GM12878 (cell line): ENCODE measurements at regions not wholly inside any gene's neighbourhood (a gene's known extent, or its start where the extent isn't known, plus 50 kb on each side); places are given as distances from the start of the nearest gene placed in this dataset.

Experiments
- ATAC-seq: fragments of 200-7000 bp; cut with Tn5 transposase; 3 replicates; pipeline ENCODE4 v1.9.1; 2020; ENCODE audit warnings: mild to moderate bottlenecking, moderate library complexity
- BruUV-seq: library from RNA; stranded (reverse); fragments of 400-500 nt; replicated peaks from 2 replicates; lab custom pipeline; 2021; lab: Mats Ljungman, UMichigan
- CTCF ChIA-PET: fragments of 300-600 bp; sonication (Branson Sonifier 250); formaldehyde crosslinking; extraction: SDS; loops from one replicate; lab custom pipeline; 2021; ENCODE audit warnings: inconsistent platforms; lab: Yijun Ruan, JAX
- POLR2A ChIA-PET: fragments of 350-600 bp; formaldehyde crosslinking; extraction: SDS; loops from one replicate; lab custom pipeline; 2021; ENCODE audit warnings: inconsistent platforms; lab: Charles Lee
- RAD21 ChIA-PET: fragments of 300-600 bp; sonication (Branson Sonifier 250); formaldehyde crosslinking; loops from one replicate; lab custom pipeline; 2023; ENCODE audit warnings: antibody characterized with exemption; ENCODE audit not compliant: unreplicated experiment; lab: Charles Lee
- SMC1A ChIA-PET: fragments of 300-600 bp; sonication (Branson Sonifier 250); formaldehyde crosslinking; loops from one replicate; lab custom pipeline; 2023; ENCODE audit not compliant: unreplicated experiment, uncharacterized antibody; lab: Charles Lee
- DNase-seq: peaks from one replicate; pipeline ENCODE4 v3.0.0-alpha.2; 2011; ENCODE audit warnings: low read depth, low spot score
- FAIRE-seq: peaks from 3 replicates; lab custom pipeline; 2011; peaks lifted over from hg19 to GRCh38; lab: Jason Lieb, UNC
- H2AFZ ChIP-seq: 2 replicates; pipeline ENCODE4 v1.6.0; 2011; ENCODE audit warnings: low read depth, low read length, control low read depth; ENCODE audit not compliant: control insufficient read depth
- H3K27ac ChIP-seq: 2 replicates; pipeline ENCODE4 v1.5.1; 2011; ENCODE audit warnings: control low read depth; ENCODE audit not compliant: control insufficient read depth, insufficient read depth
- H3K27me3 ChIP-seq, 2 experiments: replicated peaks in 1 of 2; 2 replicates each; pipeline versions ENCODE4 v1.6.0 to v1.6.1; 2011; ENCODE audit warnings: low read length in 1 of 2; ENCODE audit not compliant: control insufficient read depth in 2 of 2, insufficient read depth in 2 of 2
- H3K36me3 ChIP-seq, 2 experiments: 2 replicates each; pipeline ENCODE4 v1.5.1; 2011; ENCODE audit warnings: low read length in 1 of 2; ENCODE audit not compliant: control insufficient read depth in 2 of 2, insufficient read depth in 2 of 2
- H3K4me1 ChIP-seq: 2 replicates; pipeline ENCODE4 v1.6.1; 2011; ENCODE audit warnings: mild to moderate bottlenecking, low read length, moderate library complexity, mixed read lengths; ENCODE audit not compliant: control insufficient read depth, insufficient read depth
- H3K4me2 ChIP-seq: 2 replicates; pipeline ENCODE4 v1.6.0; 2011; ENCODE audit warnings: control low read depth; ENCODE audit not compliant: control insufficient read depth, insufficient read depth
- H3K4me3 ChIP-seq: fragments of 200-600 bp; sonication (generic); 2 replicates; pipeline ENCODE4 v1.5.1; 2016
- H3K79me2 ChIP-seq: 2 replicates; pipeline ENCODE4 v1.6.0; 2011; ENCODE audit warnings: low read length; ENCODE audit not compliant: control insufficient read depth, insufficient read depth
- H3K9ac ChIP-seq: 2 replicates; pipeline ENCODE4 v1.8.0; 2011; ENCODE audit warnings: low read length, control low read depth, mixed read lengths; ENCODE audit not compliant: control insufficient read depth, insufficient read depth
- H3K9me3 ChIP-seq: replicated peaks from 3 replicates; pipeline ENCODE4 v1.5.1; 2011; ENCODE audit warnings: mild to moderate bottlenecking, low read length; ENCODE audit not compliant: control insufficient read depth, insufficient read depth
- H4K20me1 ChIP-seq: 2 replicates; pipeline ENCODE4 v1.6.0; 2011; ENCODE audit not compliant: control insufficient read depth, insufficient read depth
- CEBPB ChIP-seq, 2 experiments: fragments of 150-350 bp in 1 of 2; IDR thresholded peaks; 2 replicates each; pipeline ENCODE4 v1.6.1; 2012 to 2014; ENCODE audit warnings: low read depth in 2 of 2, low read length in 2 of 2, borderline replicate concordance in 1 of 2, inconsistent platforms in 1 of 2
- FOS ChIP-seq: IDR thresholded peaks from 3 replicates; pipeline ENCODE4 v1.6.1; 2011; ENCODE audit warnings: borderline replicate concordance; ENCODE audit not compliant: insufficient read length; ENCODE audit errors: extremely low read depth
- MEF2B ChIP-seq: fragments of 450-650 bp; IDR thresholded peaks from 2 replicates; pipeline ENCODE4 v1.6.1; 2018; ENCODE audit warnings: mild to moderate bottlenecking, moderate library complexity; ENCODE audit not compliant: partially characterized antibody, poor library complexity, severe bottlenecking
- NBN ChIP-seq: fragments of 450-650 bp; IDR thresholded peaks from 2 replicates; pipeline ENCODE4 v1.6.1; 2016
- NFIC ChIP-seq: IDR thresholded peaks from 2 replicates; pipeline ENCODE4 v1.6.1; 2012; ENCODE audit warnings: low read depth, mild to moderate bottlenecking, inconsistent platforms, low read length, moderate library complexity
- POLR2AphosphoS2 ChIP-seq: IDR thresholded peaks from 2 replicates; pipeline ENCODE4 v1.6.1; 2011; ENCODE audit warnings: low read depth, mild to moderate bottlenecking, low read length, improper control_type of control experiment, moderate library complexity
- STAT3 ChIP-seq: IDR thresholded peaks from 2 replicates; pipeline ENCODE4 v1.6.1; 2011; ENCODE audit warnings: low read depth, low read length, improper control_type of control experiment
- TCF7 ChIP-seq: IDR thresholded peaks from 2 replicates; pipeline ENCODE4 v1.6.1; 2014; ENCODE audit warnings: antibody characterized with exemption, borderline replicate concordance
- WRNIP1 ChIP-seq: IDR thresholded peaks from 2 replicates; pipeline ENCODE4 v1.6.1; 2011; ENCODE audit warnings: low read depth, low read length, improper control_type of control experiment, borderline replicate concordance
- WGBS: methylation state at CpG from one replicate; pipeline ENCODE4 v1.1.6; 2016; ENCODE audit warnings: low lambda C conversion rate; ENCODE audit not compliant: insufficient replicate concordance, insufficient coverage; ENCODE audit errors: missing lambda C conversion rate; 5-methylcytosine and 5-hydroxymethylcytosine counted together
- in situ Hi-C: fragments of 300-500 bp; cut with MboI; formaldehyde crosslinking; loops from 9 replicates; pipeline ENCODE4 v1.14.3; 2018; ENCODE audit warnings: mixed read lengths
- intact Hi-C: fragments of 100-400 bp; cut with micrococcal nuclease; formaldehyde crosslinking; loops from one replicate; pipeline ENCODE4 v1.14.2; 2022; ENCODE audit not compliant: unreplicated experiment
- TF ChIP-seq, protein P1 (sequence below): fragments of 150-350 bp; IDR thresholded peaks from 2 replicates; pipeline ENCODE4 v1.6.1; 2014; ENCODE audit warnings: mild to moderate bottlenecking, low read depth, low read length
- TF ChIP-seq, protein P2 (sequence below): fragments of 450-650 bp; IDR thresholded peaks from 2 replicates; pipeline ENCODE4 v1.6.1; 2016; ENCODE audit warnings: mild to moderate bottlenecking
- TF ChIP-seq, protein P3 (sequence below): IDR thresholded peaks from 2 replicates; pipeline ENCODE4 v1.6.1; 2011; ENCODE audit warnings: borderline replicate concordance, low read depth, mild to moderate bottlenecking, moderate library complexity, low read length; ENCODE audit not compliant: insufficient read depth, poor library complexity, severe bottlenecking
- TF ChIP-seq, protein P4 (sequence below): IDR thresholded peaks from 2 replicates; pipeline ENCODE4 v1.6.1; 2011; ENCODE audit warnings: low read depth, mild to moderate bottlenecking, low read length, moderate library complexity, borderline replicate concordance; ENCODE audit errors: extremely low read depth

DNA sequence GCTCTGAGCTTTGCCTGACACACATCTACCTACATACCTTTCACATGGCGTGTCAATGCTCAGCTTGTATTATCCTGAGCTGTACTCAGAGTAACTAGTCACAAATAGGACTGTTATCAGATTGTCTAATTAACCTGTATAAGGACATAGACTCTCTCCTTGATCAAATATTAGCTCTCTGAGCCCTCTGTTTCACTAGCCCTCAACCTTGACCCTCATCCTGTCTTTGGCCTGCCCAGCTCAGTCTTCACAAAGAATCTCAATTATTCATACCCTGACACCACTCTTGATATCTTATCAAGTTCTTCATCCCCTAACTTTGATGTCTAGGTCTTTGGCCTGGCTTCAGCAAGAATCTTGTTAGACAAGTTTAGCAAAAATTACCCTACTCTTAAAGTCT lies 320.7 kb upstream of the PCDH7 start:
- Histone ChIP-seq H3K4me3 (no peak overlapping the region), H4K20me1 (no peaks in the 10 kb centered on the region), H2AFZ (no peak overlapping the region), H3K27ac (no peak overlapping the region), H3K4me1 (no peaks in the 10 kb centered on the region), H3K27me3 (no peaks in the 10 kb centered on the region), H3K9me3 (no peaks in the 10 kb centered on the region), H3K79me2 (no peaks in the 10 kb centered on the region), H3K4me2 (no peak overlapping the region), H3K36me3 (no peaks in the 10 kb centered on the region), H3K9ac (no peak overlapping the region)
- no TSS peak for BruUV-seq
- intact Hi-C loops = no loop called here
- ChIA-PET CTCF (no interaction called here), SMC1A (interaction anchor here (0.5 kb wide), 1 partner anchor 62 kb away, joined by 3 read pairs; no protein-coding TSS in a partner anchor), RAD21 (no interaction called here), POLR2A (no interaction called here)
- TF ChIP-seq MEF2B (no peak), STAT3 (no peak), NFIC (no peak), NBN (no peak), CEBPB (IDR thresholded peaks at IDR 0.05; ENCODE audit: borderline replicate concordance in 1 of 2, low read depth in 2 of 2, low read length in 2 of 2) (no peak), POLR2AphosphoS2 (no peak), WRNIP1 (no peak), TCF7 (no peak), FOS (no peak)
- TF ChIP-seq, protein P1, sequence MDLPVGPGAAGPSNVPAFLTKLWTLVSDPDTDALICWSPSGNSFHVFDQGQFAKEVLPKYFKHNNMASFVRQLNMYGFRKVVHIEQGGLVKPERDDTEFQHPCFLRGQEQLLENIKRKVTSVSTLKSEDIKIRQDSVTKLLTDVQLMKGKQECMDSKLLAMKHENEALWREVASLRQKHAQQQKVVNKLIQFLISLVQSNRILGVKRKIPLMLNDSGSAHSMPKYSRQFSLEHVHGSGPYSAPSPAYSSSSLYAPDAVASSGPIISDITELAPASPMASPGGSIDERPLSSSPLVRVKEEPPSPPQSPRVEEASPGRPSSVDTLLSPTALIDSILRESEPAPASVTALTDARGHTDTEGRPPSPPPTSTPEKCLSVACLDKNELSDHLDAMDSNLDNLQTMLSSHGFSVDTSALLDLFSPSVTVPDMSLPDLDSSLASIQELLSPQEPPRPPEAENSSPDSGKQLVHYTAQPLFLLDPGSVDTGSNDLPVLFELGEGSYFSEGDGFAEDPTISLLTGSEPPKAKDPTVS = no peak
- TF ChIP-seq, protein P2, sequence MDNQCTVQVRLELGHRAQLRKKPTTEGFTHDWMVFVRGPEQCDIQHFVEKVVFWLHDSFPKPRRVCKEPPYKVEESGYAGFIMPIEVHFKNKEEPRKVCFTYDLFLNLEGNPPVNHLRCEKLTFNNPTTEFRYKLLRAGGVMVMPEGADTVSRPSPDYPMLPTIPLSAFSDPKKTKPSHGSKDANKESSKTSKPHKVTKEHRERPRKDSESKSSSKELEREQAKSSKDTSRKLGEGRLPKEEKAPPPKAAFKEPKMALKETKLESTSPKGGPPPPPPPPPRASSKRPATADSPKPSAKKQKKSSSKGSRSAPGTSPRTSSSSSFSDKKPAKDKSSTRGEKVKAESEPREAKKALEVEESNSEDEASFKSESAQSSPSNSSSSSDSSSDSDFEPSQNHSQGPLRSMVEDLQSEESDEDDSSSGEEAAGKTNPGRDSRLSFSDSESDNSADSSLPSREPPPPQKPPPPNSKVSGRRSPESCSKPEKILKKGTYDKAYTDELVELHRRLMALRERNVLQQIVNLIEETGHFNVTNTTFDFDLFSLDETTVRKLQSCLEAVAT = no peak
- TF ChIP-seq, protein P3, sequence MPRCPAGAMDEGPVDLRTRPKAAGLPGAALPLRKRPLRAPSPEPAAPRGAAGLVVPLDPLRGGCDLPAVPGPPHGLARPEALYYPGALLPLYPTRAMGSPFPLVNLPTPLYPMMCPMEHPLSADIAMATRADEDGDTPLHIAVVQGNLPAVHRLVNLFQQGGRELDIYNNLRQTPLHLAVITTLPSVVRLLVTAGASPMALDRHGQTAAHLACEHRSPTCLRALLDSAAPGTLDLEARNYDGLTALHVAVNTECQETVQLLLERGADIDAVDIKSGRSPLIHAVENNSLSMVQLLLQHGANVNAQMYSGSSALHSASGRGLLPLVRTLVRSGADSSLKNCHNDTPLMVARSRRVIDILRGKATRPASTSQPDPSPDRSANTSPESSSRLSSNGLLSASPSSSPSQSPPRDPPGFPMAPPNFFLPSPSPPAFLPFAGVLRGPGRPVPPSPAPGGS = no peak
- TF ChIP-seq, protein P4, sequence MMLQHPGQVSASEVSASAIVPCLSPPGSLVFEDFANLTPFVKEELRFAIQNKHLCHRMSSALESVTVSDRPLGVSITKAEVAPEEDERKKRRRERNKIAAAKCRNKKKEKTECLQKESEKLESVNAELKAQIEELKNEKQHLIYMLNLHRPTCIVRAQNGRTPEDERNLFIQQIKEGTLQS = no peak
- WGBS = 0% methylated on average over 1 of the region's 1 CpG
- FAIRE-seq (no peak), DNase-seq (no peak), ATAC-seq (no peak)
- in situ Hi-C loops = no loop called here
